ENCODE measurements at regions not wholly inside any gene's neighbourhood (a gene's known extent, or its start where the extent isn't known, plus 50 kb on each side); places are given as distances from the start of the nearest gene placed in this dataset.

- no peak for TF ChIP-seq EZH2 (IDR thresholded peaks at IDR 0.05; ENCODE audit: borderline replicate concordance, insufficient read depth, low read depth, low read length, poor library complexity, severe bottlenecking)
- TF ChIP-seq CTCF (IDR thresholded peaks at IDR 0.05): no peak
Measured at GRCh38 chr9:17854487-17854886, 275.6 kb downstream of the SH3GL2 start.

Measured in B cell (primary cell).